Astrocyte of the cerebellum (primary cell): ENCODE measurements at regions not wholly inside any gene's neighbourhood (a gene's known extent, or its start where the extent isn't known, plus 50 kb on each side); places are given as distances from the start of the nearest gene placed in this dataset.

Experiments
- DNase-seq: peaks from one replicate; pipeline ENCODE4 v3.0.0-alpha.2; 2011; ENCODE audit warnings: low read depth
- H3K4me3 ChIP-seq: 2 replicates; pipeline ENCODE4 v1.5.1; 2011; ENCODE audit warnings: mild to moderate bottlenecking, low read depth, low read length, moderate library complexity
- in situ Hi-C: cut with HindIII; loops from 2 replicates; pipeline ENCODE4 v1.10.0; 2017; ENCODE audit warnings: low sequenced_read_pairs
- TF ChIP-seq, protein P1 (sequence below): IDR thresholded peaks from 2 replicates; pipeline ENCODE4 v1.5.1; 2012; ENCODE audit warnings: low read length, low read depth, moderate library complexity, mild to moderate bottlenecking; ENCODE audit errors: missing control alignments

DNA sequence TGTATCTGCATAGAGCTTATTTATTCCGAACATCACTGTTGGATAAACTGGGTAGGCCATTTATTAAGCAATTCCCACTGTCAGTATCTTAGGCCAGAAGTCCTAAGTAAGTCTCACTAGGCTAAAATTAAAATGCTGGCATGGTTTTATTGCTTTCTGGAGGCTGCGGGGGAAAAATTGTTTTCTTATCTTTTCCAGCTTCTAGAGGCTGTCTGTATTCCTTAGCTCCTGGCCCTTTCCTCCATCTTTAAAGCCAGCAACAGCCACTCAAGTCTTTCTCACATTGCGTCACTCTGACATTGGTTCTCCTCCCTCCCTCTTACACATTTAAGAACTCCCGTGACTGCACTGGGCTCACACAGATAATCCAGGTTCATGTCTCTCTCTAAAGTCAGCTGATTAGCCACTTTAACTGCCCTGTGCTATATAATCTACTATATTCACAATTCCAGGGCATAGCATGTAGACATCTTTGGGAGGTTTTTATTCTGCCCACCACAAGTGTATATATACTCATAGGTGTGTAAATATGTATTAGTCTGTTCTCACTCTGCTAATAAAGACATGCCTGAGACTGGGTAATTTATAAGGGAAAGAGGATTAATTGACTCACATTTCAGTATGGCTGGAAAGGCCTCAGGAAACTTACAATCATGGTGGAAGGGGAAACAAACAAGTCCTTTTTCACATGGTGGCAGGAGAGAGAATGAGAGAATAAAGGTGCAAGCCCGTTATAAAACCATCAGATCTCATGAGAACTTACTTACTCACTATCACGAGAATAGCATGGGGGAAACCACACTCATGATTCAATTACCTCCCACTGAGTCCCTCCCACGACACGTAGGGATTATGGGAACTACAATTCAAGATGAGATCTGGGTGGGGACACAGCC lies 113.5 kb upstream of the SLC7A14 start:
- no peak for DNase-seq
- in situ Hi-C loops = loop anchor here (5.0 kb wide), 1 partner anchor 87 kb away; no protein-coding TSS in a partner anchor
- no peak overlapping the region for H3K4me3 ChIP-seq
- TF ChIP-seq, protein P1, sequence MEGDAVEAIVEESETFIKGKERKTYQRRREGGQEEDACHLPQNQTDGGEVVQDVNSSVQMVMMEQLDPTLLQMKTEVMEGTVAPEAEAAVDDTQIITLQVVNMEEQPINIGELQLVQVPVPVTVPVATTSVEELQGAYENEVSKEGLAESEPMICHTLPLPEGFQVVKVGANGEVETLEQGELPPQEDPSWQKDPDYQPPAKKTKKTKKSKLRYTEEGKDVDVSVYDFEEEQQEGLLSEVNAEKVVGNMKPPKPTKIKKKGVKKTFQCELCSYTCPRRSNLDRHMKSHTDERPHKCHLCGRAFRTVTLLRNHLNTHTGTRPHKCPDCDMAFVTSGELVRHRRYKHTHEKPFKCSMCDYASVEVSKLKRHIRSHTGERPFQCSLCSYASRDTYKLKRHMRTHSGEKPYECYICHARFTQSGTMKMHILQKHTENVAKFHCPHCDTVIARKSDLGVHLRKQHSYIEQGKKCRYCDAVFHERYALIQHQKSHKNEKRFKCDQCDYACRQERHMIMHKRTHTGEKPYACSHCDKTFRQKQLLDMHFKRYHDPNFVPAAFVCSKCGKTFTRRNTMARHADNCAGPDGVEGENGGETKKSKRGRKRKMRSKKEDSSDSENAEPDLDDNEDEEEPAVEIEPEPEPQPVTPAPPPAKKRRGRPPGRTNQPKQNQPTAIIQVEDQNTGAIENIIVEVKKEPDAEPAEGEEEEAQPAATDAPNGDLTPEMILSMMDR = no peak

DNA sequence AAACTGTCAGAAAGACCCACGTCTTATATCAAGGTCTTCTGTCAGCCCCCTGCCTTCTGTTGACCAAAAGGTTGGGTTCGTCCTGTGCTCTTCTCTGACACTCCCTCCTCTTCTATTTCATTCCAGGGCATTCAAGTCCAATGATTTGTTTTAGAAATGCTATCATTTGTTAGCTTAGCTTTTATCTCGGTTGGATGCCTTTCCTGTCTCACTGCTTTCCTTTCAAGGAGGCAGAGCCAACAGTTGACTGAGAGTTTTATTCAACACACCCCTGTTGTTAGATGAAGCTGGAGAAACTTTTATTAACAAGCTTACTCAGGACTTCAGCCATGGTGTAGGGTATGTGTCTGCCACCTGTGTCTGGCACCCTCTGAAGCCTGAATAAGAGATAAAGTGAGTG lies 112.0 kb upstream of the SLC7A14 start:
- TF ChIP-seq, protein P1 = no peak
- H3K4me3 ChIP-seq = no peak overlapping the region
- DNase-seq = no peak
- in situ Hi-C loops = loop anchor here (5.0 kb wide), 1 partner anchor 86 kb away; no protein-coding TSS in a partner anchor

DNA sequence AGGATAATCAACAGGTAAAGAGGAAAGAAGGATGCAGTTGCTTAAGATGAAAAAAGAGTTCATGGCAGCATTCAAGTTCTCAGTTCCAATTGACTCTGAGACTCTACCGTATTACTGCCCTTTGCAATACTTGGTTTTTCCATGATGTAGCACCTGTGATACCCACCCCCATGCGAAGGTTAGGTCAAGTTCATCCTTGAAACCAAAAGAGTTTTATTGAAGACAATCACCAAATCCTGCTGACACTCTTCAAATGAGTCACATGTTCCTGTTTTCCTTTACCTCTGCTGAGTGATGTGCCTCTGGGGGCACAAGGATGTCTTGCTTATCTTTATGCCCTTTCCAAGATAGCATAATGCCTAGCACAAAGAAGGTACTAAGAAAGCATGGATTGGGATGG lies 111.3 kb upstream of the SLC7A14 start:
- TF ChIP-seq, protein P1 = no peak
- DNase-seq = no peak
- H3K4me3 ChIP-seq = no peak overlapping the region
- in situ Hi-C loops = loop anchor here (5.0 kb wide), 1 partner anchor 85 kb away; no protein-coding TSS in a partner anchor

DNA sequence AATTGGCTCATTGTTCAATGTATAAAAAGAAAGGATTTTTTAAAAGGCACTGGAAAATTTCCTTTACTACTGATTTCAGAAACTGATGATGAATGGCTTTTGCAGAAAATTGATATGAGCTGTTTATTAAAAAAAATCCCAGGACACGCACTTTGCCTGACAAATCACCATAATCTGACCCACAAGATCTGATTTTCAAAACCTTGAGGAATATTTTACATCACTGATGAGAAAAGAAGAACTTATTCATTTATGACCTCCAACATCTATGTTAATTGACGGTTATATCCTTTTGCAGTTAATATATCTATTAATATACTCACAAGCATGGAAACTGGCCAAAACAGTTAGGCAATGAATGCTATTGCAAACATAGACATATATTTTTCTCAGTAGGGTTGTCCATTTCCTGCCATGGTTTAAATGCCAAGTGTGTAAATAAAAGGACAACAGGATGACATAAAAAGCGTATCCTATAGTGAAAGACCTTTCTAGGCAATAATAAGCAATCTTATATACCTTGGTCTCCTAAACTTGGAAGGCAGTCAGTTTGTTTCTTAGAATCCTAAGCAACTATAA lies 109.7 kb upstream of the SLC7A14 start:
- no peak overlapping the region for H3K4me3 ChIP-seq
- in situ Hi-C loops = loop anchor here (5.0 kb wide), 1 partner anchor 83 kb away; no protein-coding TSS in a partner anchor
- TF ChIP-seq, protein P1 = no peak
- DNase-seq = no peak

DNA sequence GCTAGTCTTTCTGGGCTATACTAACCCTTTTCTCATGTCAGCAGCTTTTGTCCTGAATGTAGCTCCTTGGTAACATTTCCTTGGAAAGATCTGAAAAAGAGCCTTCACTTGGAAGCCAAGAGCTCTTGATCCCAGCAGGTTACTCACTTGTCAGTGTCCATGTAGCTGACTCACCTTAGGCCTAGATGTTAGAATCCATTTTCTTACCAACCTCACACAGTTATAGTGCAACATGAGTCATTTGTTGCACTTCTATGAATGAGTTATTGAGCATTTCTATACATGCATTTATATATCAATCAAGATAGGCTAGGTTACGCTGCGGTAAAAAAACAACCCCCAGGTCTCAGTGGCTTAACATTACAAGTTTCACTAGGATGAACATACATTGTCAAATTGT lies 106.8 kb upstream of the SLC7A14 start:
- no peak overlapping the region for H3K4me3 ChIP-seq
- in situ Hi-C loops = no loop called here
- no peak for DNase-seq
- TF ChIP-seq, protein P1 = no peak

DNA sequence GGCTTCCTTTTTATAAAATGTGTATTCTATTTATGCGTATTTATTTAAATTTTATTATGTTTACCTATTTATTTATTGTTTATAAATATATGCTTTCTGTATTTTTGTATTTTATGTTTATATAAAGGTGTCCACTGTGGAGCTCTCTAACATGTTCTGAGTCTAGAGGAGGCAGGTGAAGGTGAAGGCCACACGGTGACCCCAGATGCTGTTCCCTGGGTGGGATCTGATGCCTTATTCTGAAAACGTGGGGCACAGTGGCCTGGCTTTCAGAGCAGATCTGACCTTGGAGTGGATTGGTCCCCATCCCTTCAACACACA lies 104.7 kb upstream of the SLC7A14 start:
- no peak for DNase-seq
- H3K4me3 ChIP-seq = no peak overlapping the region
- in situ Hi-C loops = no loop called here
- TF ChIP-seq, protein P1 = no peak
